GM21737 (cell line): ENCODE measurements at regions not wholly inside any gene's neighbourhood (a gene's known extent, or its start where the extent isn't known, plus 50 kb on each side); places are given as distances from the start of the nearest gene placed in this dataset.
A peak's percentile ranks its signal among the peaks of the same experiment; 100 is the strongest.

Experiments used
- ATAC-seq: cut with Tn5 transposase; IDR thresholded peaks from one replicate; pipeline ENCODE4 v1.9.1; 2021; ENCODE audit warnings: mild to moderate bottlenecking, moderate library complexity; ENCODE audit not compliant: unreplicated experiment

DNA sequence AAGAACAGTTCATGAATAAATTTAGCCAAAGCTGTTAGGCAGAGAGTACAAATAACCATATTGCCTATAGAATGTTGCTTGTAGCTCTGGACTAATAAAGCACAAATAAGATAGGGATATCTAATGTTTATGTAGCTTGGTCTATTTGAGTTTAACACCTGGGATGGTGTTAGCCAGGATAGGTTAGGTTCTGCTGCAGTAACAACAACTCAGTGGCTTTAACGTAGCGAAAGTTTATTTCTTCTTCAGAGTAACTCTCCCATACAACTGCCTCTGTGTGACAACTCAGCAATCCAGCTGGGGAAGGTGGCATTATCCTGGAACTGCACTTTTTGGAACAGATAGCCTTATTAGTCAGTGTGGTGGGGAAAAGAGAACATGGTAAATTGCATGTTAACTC, 52.2 kb upstream of the STEAP4 start:
- no peak for ATAC-seq

DNA sequence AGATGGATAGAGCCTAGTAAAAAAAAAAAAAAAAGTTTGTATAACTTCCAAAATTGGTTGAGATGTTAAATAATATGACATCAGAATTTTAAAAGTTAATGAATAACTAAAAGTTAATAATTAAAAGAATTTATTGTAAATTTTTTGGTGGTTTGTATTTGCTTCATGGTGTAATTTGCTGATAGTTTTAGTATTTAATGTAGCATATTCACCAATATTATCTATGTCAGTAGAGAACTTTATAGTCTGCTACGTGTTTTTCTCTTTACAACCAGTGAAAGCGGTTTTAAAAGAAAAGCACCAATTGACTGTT, 51.8 kb upstream of the STEAP4 start:
- no peak for ATAC-seq

DNA sequence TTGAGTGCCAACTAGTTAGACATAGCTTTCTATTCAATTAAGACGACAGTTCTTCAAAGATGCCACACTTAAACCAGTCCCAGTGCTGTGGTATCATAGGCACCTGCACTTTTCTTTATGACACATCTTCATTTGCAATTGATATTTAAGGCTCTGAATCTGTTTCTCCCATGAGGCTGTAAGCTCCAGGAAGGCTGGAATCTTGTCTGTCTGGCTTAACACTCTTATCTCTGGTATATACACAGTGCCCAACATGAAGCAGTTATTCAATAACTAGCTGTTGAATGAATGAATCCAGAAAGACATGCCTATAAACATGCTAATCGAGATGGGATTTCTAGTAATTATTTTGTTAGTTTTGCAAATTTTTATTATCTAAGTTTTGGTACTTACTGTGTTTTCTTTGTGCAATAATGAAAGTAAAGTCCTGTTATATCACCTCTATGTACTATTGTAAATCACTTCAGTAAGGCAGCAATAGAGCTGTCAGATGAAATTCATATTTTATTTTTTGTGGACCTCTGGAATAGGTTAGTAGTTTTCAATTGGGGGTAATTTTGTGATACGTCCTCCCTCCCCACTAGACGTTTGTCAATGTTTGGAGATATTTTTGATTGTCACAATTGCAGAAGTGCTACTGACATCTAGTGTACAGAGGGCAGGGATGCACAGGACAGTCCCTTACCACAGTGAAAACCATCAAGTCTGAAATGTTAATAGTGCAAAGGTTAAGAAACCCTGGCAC, 51.3 kb upstream of the STEAP4 start:
- ATAC-seq, result peak; percentile 85

GRCh38 chr7:88357294-88357693, 50.6 kb upstream of the STEAP4 start:
- ATAC-seq, result no peak
